ENCODE measurements at regions not wholly inside any gene's neighbourhood (a gene's known extent, or its start where the extent isn't known, plus 50 kb on each side); places are given as distances from the start of the nearest gene placed in this dataset.

DNA sequence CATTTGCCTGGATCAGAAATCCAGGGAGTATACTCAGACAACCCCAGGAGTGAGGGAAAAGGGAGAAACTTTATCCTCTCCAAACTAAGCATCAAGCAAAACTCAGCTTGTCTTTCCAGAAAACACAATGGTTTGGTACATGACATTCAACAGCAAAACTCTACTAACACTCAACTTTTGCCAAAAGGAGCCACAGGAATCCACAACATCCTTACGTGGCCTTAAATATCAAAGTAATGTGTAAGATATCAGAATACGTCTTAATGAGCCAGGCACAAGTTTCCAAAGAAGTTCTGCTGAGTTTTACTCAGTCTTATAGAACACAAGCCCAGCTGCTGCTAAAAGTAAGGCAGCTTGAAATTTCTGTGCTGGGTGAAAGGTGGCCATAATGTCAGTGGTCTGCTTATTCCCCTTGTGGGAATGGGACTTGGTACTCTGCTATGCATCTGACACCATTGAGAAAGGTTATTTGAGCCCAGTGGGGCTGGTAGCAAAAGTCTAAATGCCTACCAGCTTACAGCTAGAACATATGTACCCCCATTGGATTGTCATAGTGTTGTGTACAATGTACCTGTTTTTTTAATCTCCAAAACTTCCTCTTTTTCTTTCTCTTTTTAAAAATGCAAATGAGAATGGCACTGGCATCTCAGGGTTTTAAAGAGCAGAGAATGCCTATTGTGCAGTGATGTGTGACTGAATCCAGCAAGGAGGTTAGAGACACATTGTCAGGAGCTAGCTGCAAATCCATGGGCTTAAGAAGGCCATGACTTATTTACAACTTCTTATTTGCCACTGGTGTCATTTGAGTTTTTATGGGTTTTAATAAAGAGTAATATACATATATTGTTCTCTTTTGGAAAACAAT, 62.0 kb upstream of the ST6GALNAC3 start:
- H3K4me3 ChIP-seq (ENCODE audit: control insufficient read depth, low read depth, low read length), result no peak overlapping the region
- TF ChIP-seq, protein P1, sequence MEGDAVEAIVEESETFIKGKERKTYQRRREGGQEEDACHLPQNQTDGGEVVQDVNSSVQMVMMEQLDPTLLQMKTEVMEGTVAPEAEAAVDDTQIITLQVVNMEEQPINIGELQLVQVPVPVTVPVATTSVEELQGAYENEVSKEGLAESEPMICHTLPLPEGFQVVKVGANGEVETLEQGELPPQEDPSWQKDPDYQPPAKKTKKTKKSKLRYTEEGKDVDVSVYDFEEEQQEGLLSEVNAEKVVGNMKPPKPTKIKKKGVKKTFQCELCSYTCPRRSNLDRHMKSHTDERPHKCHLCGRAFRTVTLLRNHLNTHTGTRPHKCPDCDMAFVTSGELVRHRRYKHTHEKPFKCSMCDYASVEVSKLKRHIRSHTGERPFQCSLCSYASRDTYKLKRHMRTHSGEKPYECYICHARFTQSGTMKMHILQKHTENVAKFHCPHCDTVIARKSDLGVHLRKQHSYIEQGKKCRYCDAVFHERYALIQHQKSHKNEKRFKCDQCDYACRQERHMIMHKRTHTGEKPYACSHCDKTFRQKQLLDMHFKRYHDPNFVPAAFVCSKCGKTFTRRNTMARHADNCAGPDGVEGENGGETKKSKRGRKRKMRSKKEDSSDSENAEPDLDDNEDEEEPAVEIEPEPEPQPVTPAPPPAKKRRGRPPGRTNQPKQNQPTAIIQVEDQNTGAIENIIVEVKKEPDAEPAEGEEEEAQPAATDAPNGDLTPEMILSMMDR (IDR thresholded peaks at IDR 0.05; ENCODE audit: control insufficient read depth, insufficient read depth, low read depth, low read length, missing control alignments), result no peak
- no peak for DNase-seq (ENCODE audit: low read depth)

DNA sequence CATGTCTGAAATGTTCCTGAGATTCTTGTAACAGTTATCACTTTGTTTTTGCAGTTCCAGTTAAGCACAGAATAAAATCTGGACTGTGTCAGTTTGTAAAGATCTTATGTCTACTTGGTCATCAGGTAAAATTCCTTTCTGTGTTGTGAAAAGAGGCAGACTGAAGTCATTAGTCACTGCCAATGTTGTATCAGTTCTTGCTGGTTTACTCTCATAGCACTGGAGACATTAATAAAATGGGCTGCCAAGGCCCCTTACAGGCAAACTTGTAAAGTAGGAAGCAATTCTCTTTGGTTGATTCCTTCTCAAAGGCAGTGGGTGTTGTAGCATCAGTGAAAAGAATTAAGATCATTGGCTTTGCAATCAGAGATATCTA, 61.4 kb upstream of the ST6GALNAC3 start:
- H3K4me3 ChIP-seq (ENCODE audit: control insufficient read depth, low read depth, low read length), result no peak overlapping the region
- TF ChIP-seq, protein P1 (IDR thresholded peaks at IDR 0.05; ENCODE audit: control insufficient read depth, insufficient read depth, low read depth, low read length, missing control alignments), result no peak
- no peak for DNase-seq (ENCODE audit: low read depth)

DNA sequence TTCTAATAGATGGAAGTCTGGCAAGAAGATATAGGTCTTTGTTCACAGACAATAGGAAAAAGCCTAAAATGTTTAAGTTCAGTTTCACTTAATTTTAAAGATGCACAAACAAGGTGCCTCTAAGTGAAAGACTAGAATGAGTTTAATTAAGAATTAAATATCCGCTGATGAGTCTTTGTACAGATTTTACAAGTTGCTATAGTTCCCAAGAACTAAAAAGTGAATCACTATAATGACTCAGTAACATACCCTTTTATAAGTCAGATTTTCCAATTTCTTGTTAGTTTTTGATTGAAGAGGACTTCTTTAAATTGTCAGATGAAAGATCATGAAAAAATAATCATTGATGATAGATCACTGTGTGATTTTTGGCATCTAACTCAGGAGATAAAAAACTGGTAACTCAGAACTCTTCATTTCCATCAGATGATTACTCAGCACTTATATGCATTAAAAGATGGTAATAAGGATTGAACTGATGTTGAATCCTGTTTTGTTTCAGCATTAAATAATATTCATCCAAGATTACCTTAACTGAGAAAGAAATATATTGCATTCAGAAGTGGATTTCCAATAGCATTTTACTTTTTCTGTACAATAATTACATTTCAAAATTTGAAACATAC, 59.0 kb upstream of the ST6GALNAC3 start:
- no peak overlapping the region for H3K4me3 ChIP-seq (ENCODE audit: control insufficient read depth, low read depth, low read length)
- TF ChIP-seq, protein P1 (IDR thresholded peaks at IDR 0.05; ENCODE audit: control insufficient read depth, insufficient read depth, low read depth, low read length, missing control alignments), result no peak
- DNase-seq (ENCODE audit: low read depth), result no peak

- H3K4me3 ChIP-seq (ENCODE audit: control insufficient read depth, low read depth, low read length), result no peak overlapping the region
- no peak for DNase-seq (ENCODE audit: low read depth)
- TF ChIP-seq, protein P1 (IDR thresholded peaks at IDR 0.05; ENCODE audit: control insufficient read depth, insufficient read depth, low read depth, low read length, missing control alignments), result no peak
Observed at GRCh38 chr1:76018045-76018444, 56.5 kb upstream of the ST6GALNAC3 start.

DNA sequence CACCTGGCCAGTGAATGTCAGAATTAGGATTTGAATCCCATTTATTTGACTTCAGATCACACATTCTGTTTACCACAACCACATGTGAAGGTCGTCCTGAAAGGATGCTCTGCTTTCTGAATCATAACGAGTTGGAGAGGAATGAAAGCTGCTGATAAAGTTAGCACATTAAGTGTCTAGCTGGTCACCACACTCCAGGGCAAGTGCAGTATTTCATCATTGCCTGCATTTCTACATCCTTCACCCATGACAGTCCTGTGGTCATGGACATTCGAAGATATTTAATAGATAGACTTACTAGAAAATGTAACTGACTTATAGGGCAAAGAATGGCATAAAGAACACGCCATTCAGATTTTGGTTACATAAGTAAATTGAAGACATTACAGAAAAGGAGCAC, 52.7 kb upstream of the ST6GALNAC3 start:
- TF ChIP-seq, protein P1 (IDR thresholded peaks at IDR 0.05; ENCODE audit: control insufficient read depth, insufficient read depth, low read depth, low read length, missing control alignments), result no peak
- no peak for DNase-seq (ENCODE audit: low read depth)
- no peak overlapping the region for H3K4me3 ChIP-seq (ENCODE audit: control insufficient read depth, low read depth, low read length)

GRCh38 chr1:76023669-76024435, 50.7 kb upstream of the ST6GALNAC3 start:
- H3K4me3 ChIP-seq (ENCODE audit: control insufficient read depth, low read depth, low read length), result no peak overlapping the region
- TF ChIP-seq, protein P1 (IDR thresholded peaks at IDR 0.05; ENCODE audit: control insufficient read depth, insufficient read depth, low read depth, low read length, missing control alignments), result no peak
- no peak for DNase-seq (ENCODE audit: low read depth)

Measured in AG09309 (cell line).